ENCODE measurements at regions not wholly inside any gene's neighbourhood (a gene's known extent, or its start where the extent isn't known, plus 50 kb on each side); places are given as distances from the start of the nearest gene placed in this dataset.

- no peak for TF ChIP-seq CTCF (IDR thresholded peaks at IDR 0.05)
- TF ChIP-seq TEAD4 (IDR thresholded peaks at IDR 0.05; ENCODE audit: borderline replicate concordance, insufficient read depth), result no peak
- TF ChIP-seq SMC3 (IDR thresholded peaks at IDR 0.05; ENCODE audit: low read depth, low read length), result no peak
- TF ChIP-seq, protein P1, sequence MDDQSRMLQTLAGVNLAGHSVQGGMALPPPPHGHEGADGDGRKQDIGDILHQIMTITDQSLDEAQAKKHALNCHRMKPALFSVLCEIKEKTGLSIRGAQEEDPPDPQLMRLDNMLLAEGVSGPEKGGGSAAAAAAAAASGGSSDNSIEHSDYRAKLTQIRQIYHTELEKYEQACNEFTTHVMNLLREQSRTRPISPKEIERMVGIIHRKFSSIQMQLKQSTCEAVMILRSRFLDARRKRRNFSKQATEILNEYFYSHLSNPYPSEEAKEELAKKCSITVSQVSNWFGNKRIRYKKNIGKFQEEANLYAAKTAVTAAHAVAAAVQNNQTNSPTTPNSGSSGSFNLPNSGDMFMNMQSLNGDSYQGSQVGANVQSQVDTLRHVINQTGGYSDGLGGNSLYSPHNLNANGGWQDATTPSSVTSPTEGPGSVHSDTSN (IDR thresholded peaks at IDR 0.05), result no peak
- TF ChIP-seq, protein P2, sequence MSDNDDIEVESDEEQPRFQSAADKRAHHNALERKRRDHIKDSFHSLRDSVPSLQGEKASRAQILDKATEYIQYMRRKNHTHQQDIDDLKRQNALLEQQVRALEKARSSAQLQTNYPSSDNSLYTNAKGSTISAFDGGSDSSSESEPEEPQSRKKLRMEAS (IDR thresholded peaks at IDR 0.05; ENCODE audit: low read depth), result no peak
- TF ChIP-seq RAD21 (IDR thresholded peaks at IDR 0.05; ENCODE audit: low read length), result no peak
- TF ChIP-seq, protein P3, sequence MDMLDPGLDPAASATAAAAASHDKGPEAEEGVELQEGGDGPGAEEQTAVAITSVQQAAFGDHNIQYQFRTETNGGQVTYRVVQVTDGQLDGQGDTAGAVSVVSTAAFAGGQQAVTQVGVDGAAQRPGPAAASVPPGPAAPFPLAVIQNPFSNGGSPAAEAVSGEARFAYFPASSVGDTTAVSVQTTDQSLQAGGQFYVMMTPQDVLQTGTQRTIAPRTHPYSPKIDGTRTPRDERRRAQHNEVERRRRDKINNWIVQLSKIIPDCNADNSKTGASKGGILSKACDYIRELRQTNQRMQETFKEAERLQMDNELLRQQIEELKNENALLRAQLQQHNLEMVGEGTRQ (IDR thresholded peaks at IDR 0.05; ENCODE audit: borderline replicate concordance, low read depth, low read length), result no peak
Observed at GRCh38 chr13:72261732-72262131, 394.7 kb upstream of the DACH1 start.

Measured in SK-N-SH (cell line).